ENCODE measurements at regions not wholly inside any gene's neighbourhood (a gene's known extent, or its start where the extent isn't known, plus 50 kb on each side); places are given as distances from the start of the nearest gene placed in this dataset.

DNA sequence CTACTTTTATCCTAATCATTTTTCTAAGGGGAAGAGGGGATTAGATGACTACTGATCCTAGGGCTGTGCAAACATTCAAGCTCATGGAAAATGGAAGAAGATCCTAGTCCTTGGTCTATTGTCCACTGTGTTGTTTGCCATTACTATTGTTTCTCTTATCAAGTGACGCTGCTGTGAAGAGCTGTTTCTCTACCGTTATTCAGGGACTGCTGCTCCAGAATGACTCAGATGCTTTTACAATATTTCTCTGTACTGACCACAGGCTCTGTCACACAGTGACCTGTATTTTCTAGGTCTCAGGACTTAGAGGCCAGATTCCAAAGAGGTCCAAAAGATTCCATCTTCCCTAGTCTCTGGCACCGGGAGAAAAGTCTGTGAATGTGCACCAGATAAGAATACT lies 159.5 kb upstream of the CHD1 start:
- no peak for TF ChIP-seq CTCF (IDR thresholded peaks at IDR 0.05)
- no peak for TF ChIP-seq POLR2A (IDR thresholded peaks at IDR 0.05)

Data from esophagus squamous epithelium (tissue), 4 donors.